ENCODE measurements at regions not wholly inside any gene's neighbourhood (a gene's known extent, or its start where the extent isn't known, plus 50 kb on each side); places are given as distances from the start of the nearest gene placed in this dataset.

- WGBS, 2 donors (ENCODE audit: low coverage in 1 of 2) = 53 to 100% methylated on average over 2 to 6 of the region's 13 CpGs
- ATAC-seq = peak; percentile 69
- H3K4me3 ChIP-seq = no peak overlapping the region
- H3K9me3 ChIP-seq = peaks cover 0 to 5% (median 0%) of the 10 kb centered on the region in 3 donors
- TF ChIP-seq POLR2AphosphoS5 (IDR thresholded peaks at IDR 0.05) = peak; percentile 55
- TF ChIP-seq POLR2A (IDR thresholded peaks at IDR 0.05) = no peak
- no peak for TF ChIP-seq CTCF (IDR thresholded peaks at IDR 0.05)
- no peak for TF ChIP-seq EP300 (IDR thresholded peaks at IDR 0.05)
- H3K27me3 ChIP-seq = no peaks in the 10 kb centered on the region
- H3K4me1 ChIP-seq = peaks cover 0 to 4% (median 0%) of the 10 kb centered on the region in 3 donors
- no peak overlapping the region for H3K27ac ChIP-seq
- H3K36me3 ChIP-seq = no peaks in the 10 kb centered on the region
These were observed 67.8 kb upstream of the POU3F1 start for GRCh38 chr1:38114241-38115026.

GRCh38 chr1:38113159-38113666 is 66.6 kb upstream of the POU3F1 start:
- no peak for ATAC-seq
- Histone ChIP-seq H3K27ac (no peak overlapping the region), H3K36me3 (no peaks in the 10 kb centered on the region), H3K27me3 (no peaks in the 10 kb centered on the region), H3K4me1 (peaks cover 0 to 4% (median 0%) of the 10 kb centered on the region in 3 donors), H3K4me3 (no peak overlapping the region), H3K9me3 (peaks cover 0 to 5% (median 0%) of the 10 kb centered on the region in 3 donors)
- TF ChIP-seq POLR2A (IDR thresholded peaks at IDR 0.05) (no peak), POLR2AphosphoS5 (IDR thresholded peaks at IDR 0.05) (no peak), CTCF (IDR thresholded peaks at IDR 0.05) (no peak), EP300 (IDR thresholded peaks at IDR 0.05) (no peak)
- whole genome bisulfite sequencing, 2 donors (ENCODE audit: low coverage in 1 of 2) = 68% methylated on average over 4 of the region's 14 CpGs; no CpG with 5 or more reads in 1 of the 2 donors

- 76 to 90% methylated on average over 3 to 5 of the region's 8 CpGs for WGBS, 2 donors (ENCODE audit: low coverage in 1 of 2)
- Histone ChIP-seq H3K27me3 (no peaks in the 10 kb centered on the region), H3K36me3 (no peaks in the 10 kb centered on the region), H3K4me1 (peaks cover 0 to 4% (median 0%) of the 10 kb centered on the region in 3 donors), H3K9me3 (peaks cover 0 to 5% (median 0%) of the 10 kb centered on the region in 3 donors), H3K4me3 (no peak overlapping the region), H3K27ac (no peak overlapping the region)
- no peak for ATAC-seq
- no peak for TF ChIP-seq POLR2AphosphoS5 (IDR thresholded peaks at IDR 0.05)
These were observed 65.0 kb upstream of the POU3F1 start for GRCh38 chr1:38111589-38111988.

- no peak for ATAC-seq
- H3K4me3 ChIP-seq = no peak overlapping the region
- WGBS, 2 donors (ENCODE audit: low coverage in 1 of 2) = 89 to 92% methylated on average over 4 to 5 of the region's 5 CpGs
- H3K9me3 ChIP-seq = peaks cover 0 to 2% (median 0%) of the 10 kb centered on the region in 3 donors
- no peak for TF ChIP-seq POLR2A (IDR thresholded peaks at IDR 0.05)
- no peak for TF ChIP-seq POLR2AphosphoS5 (IDR thresholded peaks at IDR 0.05)
- TF ChIP-seq EP300 (IDR thresholded peaks at IDR 0.05) = no peak
- no peak for TF ChIP-seq CTCF (IDR thresholded peaks at IDR 0.05)
- H3K36me3 ChIP-seq = no peaks in the 10 kb centered on the region
- peaks cover 5% of the 10 kb centered on the region for H3K27me3 ChIP-seq
- no peak overlapping the region for H3K27ac ChIP-seq
- H3K4me1 ChIP-seq = no peaks in the 10 kb centered on the region
These were observed 58.7 kb upstream of the POU3F1 start for GRCh38 chr1:38105267-38105666.

- Histone ChIP-seq H3K4me3 (no peak overlapping the region), H3K27ac (no peak overlapping the region), H3K4me1 (no peaks in the 10 kb centered on the region), H3K36me3 (no peaks in the 10 kb centered on the region), H3K27me3 (peaks cover 8% of the 10 kb centered on the region), H3K9me3 (no peaks in the 10 kb centered on the region)
- ATAC-seq = no peak
- TF ChIP-seq EP300 (IDR thresholded peaks at IDR 0.05) (no peak), CTCF (IDR thresholded peaks at IDR 0.05) (no peak), POLR2AphosphoS5 (IDR thresholded peaks at IDR 0.05) (no peak), POLR2A (IDR thresholded peaks at IDR 0.05) (no peak)
- 54% methylated on average over 3 of the region's 3 CpGs; no CpG with 5 or more reads in 1 of the 2 donors for WGBS, 2 donors (ENCODE audit: low coverage in 1 of 2)
These were observed 56.0 kb upstream of the POU3F1 start for GRCh38 chr1:38102636-38103035.
